GM13977 (cell line): ENCODE measurements at regions not wholly inside any gene's neighbourhood (a gene's known extent, or its start where the extent isn't known, plus 50 kb on each side); places are given as distances from the start of the nearest gene placed in this dataset.

ENCODE experiments used
- DNase-seq: peaks from one replicate; pipeline ENCODE4 v3.0.0; 2012; ENCODE audit warnings: low spot score
- CTCF ChIP-seq: IDR thresholded peaks from 2 replicates; pipeline ENCODE4 v1.5.1; 2012; ENCODE audit warnings: mild to moderate bottlenecking, control low read depth; ENCODE audit not compliant: insufficient read depth; ENCODE audit errors: extremely low read depth, missing control alignments
- in situ Hi-C: fragments of 300-500 bp; cut with MboI; formaldehyde crosslinking; loops from one replicate; pipeline ENCODE4 v1.12.0; 2022; ENCODE audit warnings: low sequenced_read_pairs, low pct_unique_long_range_greater_than_20kb, mixed read lengths, inconsistent platforms; ENCODE audit not compliant: unreplicated experiment

GRCh38 chr13:59144700-59145099, 1019.0 kb downstream of the DIAPH3 start:
- no peak for TF ChIP-seq CTCF
- DNase-seq: no peak
- in situ Hi-C loops: no loop called here

GRCh38 chr13:59145381-59145780, 1018.3 kb downstream of the DIAPH3 start:
- in situ Hi-C loops: no loop called here
- TF ChIP-seq CTCF: no peak

GRCh38 chr13:59157181-59157580, 1006.5 kb downstream of the DIAPH3 start:
- no peak for TF ChIP-seq CTCF
- in situ Hi-C loops: no loop called here
- no peak for DNase-seq

More at GRCh38 chr13:59145381-59145780, 1018.3 kb downstream of the DIAPH3 start:
- DNase-seq: no peak

GRCh38 chr13:59166174-59166573, 997.6 kb downstream of the DIAPH3 start:
- no peak for TF ChIP-seq CTCF
- DNase-seq: no peak
- in situ Hi-C loops: no loop called here

GRCh38 chr13:59172076-59172475, 991.7 kb downstream of the DIAPH3 start:
- TF ChIP-seq CTCF: no peak
- no peak for DNase-seq
- in situ Hi-C loops: no loop called here

- DNase-seq: peak; percentile 8
- in situ Hi-C loops: no loop called here
- TF ChIP-seq CTCF: peak; percentile 37
These were observed 987.0 kb downstream of the DIAPH3 start for GRCh38 chr13:59176775-59177174.

GRCh38 chr13:59178344-59178743, 985.4 kb downstream of the DIAPH3 start:
- DNase-seq: no peak
- in situ Hi-C loops: no loop called here
- TF ChIP-seq CTCF: peak; percentile 3
